ENCODE measurements at regions not wholly inside any gene's neighbourhood (a gene's known extent, or its start where the extent isn't known, plus 50 kb on each side); places are given as distances from the start of the nearest gene placed in this dataset.

DNA sequence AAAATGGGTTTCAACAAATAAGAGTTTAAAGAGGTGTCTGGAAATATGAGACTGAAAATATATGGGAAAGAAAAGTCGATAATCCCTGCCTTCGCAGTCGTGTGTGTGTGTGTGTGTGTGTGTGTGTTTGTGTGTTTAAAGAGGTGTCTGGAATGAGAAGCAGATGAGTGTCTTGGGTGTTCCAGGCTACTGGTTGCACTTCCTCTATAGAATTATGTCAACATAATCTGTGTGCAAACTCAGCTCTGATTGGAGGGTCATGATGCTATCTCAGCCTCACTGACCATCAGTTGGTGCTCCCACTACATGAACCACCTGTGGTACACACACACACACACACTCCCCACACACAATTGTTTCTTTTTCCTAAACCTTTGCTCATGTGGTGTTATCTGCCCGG, 347.3 kb downstream of the NPIPA8 start:
- Mint-ChIP-seq H3K27ac (no peak overlapping the region), H3K9me3 (ENCODE audit: insufficient read depth) (no peaks in the 10 kb centered on the region), H3K27me3 (peaks cover 35% of the 10 kb centered on the region), H3K4me3 (no peak overlapping the region), H3K4me1 (peaks cover 3% of the 10 kb centered on the region)
- Histone ChIP-seq H3K4me2 (replicated peaks; ENCODE audit: low read depth, low read length, poor library complexity, severe bottlenecking) (no peak overlapping the region), H3K9me3 (ENCODE audit: control extremely low read depth in 1 of 3, control insufficient read depth in 2 of 3, insufficient read depth in 1 of 3, low read length in 2 of 3) (no peaks in the 10 kb centered on the region), H3K79me2 (ENCODE audit: control insufficient read depth, insufficient read depth, low read length) (no peaks in the 10 kb centered on the region), H3K36me3 (replicated peaks in 1 of 2; ENCODE audit: control extremely low read depth in 1 of 2, control insufficient read depth in 1 of 2, extremely low read depth in 1 of 2, insufficient read depth in 2 of 2, low read length in 1 of 2) (no peaks in the 10 kb centered on the region), H2AFZ (ENCODE audit: insufficient read depth, low read depth, low read length, poor library complexity, severe bottlenecking) (no peak overlapping the region), H3K4me3 (ENCODE audit: control extremely low read depth in 1 of 5, extremely low read depth in 1 of 5, insufficient read depth in 1 of 5, low read depth in 2 of 5, low read length in 4 of 5) (no peak overlapping the region), H3K4me1 (ENCODE audit: control insufficient read depth in 2 of 2, insufficient read depth in 2 of 2, low read length in 2 of 2) (no peaks in the 10 kb centered on the region), H4K20me1 (ENCODE audit: control insufficient read depth, insufficient read depth, low read length, poor library complexity, severe bottlenecking) (no peaks in the 10 kb centered on the region), H3K27me3 (replicated peaks in 1 of 4; ENCODE audit: control extremely low read depth in 1 of 4, control insufficient read depth in 3 of 4, insufficient read depth in 4 of 4, low read length in 3 of 4) (no peaks in the 10 kb centered on the region), H3K9ac (ENCODE audit: low read length) (no peak overlapping the region), H3K27ac (ENCODE audit: low read length in 2 of 2) (no peak overlapping the region)
- intact Hi-C loops (cut with micrococcal nuclease): no loop called here
- TF ChIP-seq CTCF (IDR thresholded peaks at IDR 0.05) (no peak), EZH2 (IDR thresholded peaks at IDR 0.05; ENCODE audit: borderline replicate concordance, insufficient read depth, low read depth, low read length, poor library complexity, severe bottlenecking) (no peak)
- ChIA-PET CTCF (no interaction called here), POLR2A (no interaction called here)
- no peak for DNase-seq
- 88% methylated on average over 4 of the region's 4 CpGs for WGBS (ENCODE audit: insufficient coverage)
- no peak for ATAC-seq (ENCODE audit: low read depth)

GRCh38 chr16:17988839-17989238, 347.7 kb downstream of the NPIPA8 start:
- H3K79me2 ChIP-seq (ENCODE audit: control insufficient read depth, insufficient read depth, low read length): no peaks in the 10 kb centered on the region
- ChIA-PET POLR2A (no interaction called here), CTCF (no interaction called here)
- no peak overlapping the region for H3K27ac ChIP-seq (ENCODE audit: low read length in 2 of 2)
- H3K9ac ChIP-seq (ENCODE audit: low read length): no peak overlapping the region
- no peaks in the 10 kb centered on the region for H3K27me3 ChIP-seq (replicated peaks in 1 of 4; ENCODE audit: control extremely low read depth in 1 of 4, control insufficient read depth in 3 of 4, insufficient read depth in 4 of 4, low read length in 3 of 4)
- intact Hi-C loops (cut with micrococcal nuclease): no loop called here
- no peak for ATAC-seq (ENCODE audit: low read depth)
- no peaks in the 10 kb centered on the region for H4K20me1 ChIP-seq (ENCODE audit: control insufficient read depth, insufficient read depth, low read length, poor library complexity, severe bottlenecking)
- no peaks in the 10 kb centered on the region for H3K36me3 ChIP-seq (replicated peaks in 1 of 2; ENCODE audit: control extremely low read depth in 1 of 2, control insufficient read depth in 1 of 2, extremely low read depth in 1 of 2, insufficient read depth in 2 of 2, low read length in 1 of 2)
- TF ChIP-seq EZH2 (IDR thresholded peaks at IDR 0.05; ENCODE audit: borderline replicate concordance, insufficient read depth, low read depth, low read length, poor library complexity, severe bottlenecking) (no peak), CTCF (IDR thresholded peaks at IDR 0.05) (no peak)
- no peak overlapping the region for H3K4me3 ChIP-seq (ENCODE audit: control extremely low read depth in 1 of 5, extremely low read depth in 1 of 5, insufficient read depth in 1 of 5, low read depth in 2 of 5, low read length in 4 of 5)
- no peak overlapping the region for H3K4me3 Mint-ChIP-seq
- H3K27me3 Mint-ChIP-seq: peaks cover 33% of the 10 kb centered on the region
- H3K9me3 ChIP-seq (ENCODE audit: control extremely low read depth in 1 of 3, control insufficient read depth in 2 of 3, insufficient read depth in 1 of 3, low read length in 2 of 3): no peaks in the 10 kb centered on the region
- no peak overlapping the region for H3K4me2 ChIP-seq (replicated peaks; ENCODE audit: low read depth, low read length, poor library complexity, severe bottlenecking)
- 50% methylated on average over 1 of the region's 3 CpGs for WGBS (ENCODE audit: insufficient coverage)
- H2AFZ ChIP-seq (ENCODE audit: insufficient read depth, low read depth, low read length, poor library complexity, severe bottlenecking): no peak overlapping the region
- H3K4me1 ChIP-seq (ENCODE audit: control insufficient read depth in 2 of 2, insufficient read depth in 2 of 2, low read length in 2 of 2): no peaks in the 10 kb centered on the region
- no peak overlapping the region for H3K27ac Mint-ChIP-seq
- no peak for DNase-seq
- H3K4me1 Mint-ChIP-seq: peaks cover 3% of the 10 kb centered on the region
- no peaks in the 10 kb centered on the region for H3K9me3 Mint-ChIP-seq (ENCODE audit: insufficient read depth)

Data from B cell (primary cell).